ENCODE measurements at regions not wholly inside any gene's neighbourhood (a gene's known extent, or its start where the extent isn't known, plus 50 kb on each side); places are given as distances from the start of the nearest gene placed in this dataset.

- DNase-seq (ENCODE audit: low spot score) (no peak), FAIRE-seq (no peak), ATAC-seq (no peak)
- H3K27me3 ChIP-seq (ENCODE audit: control insufficient read depth in 1 of 2, insufficient read depth in 2 of 2, low read length in 2 of 2) = peaks cover 0 to 4% of the 10 kb centered on the region in 2 experiments; a peak in 1 of 5 replicates
- no peaks in the 10 kb centered on the region for H3K79me2 ChIP-seq (ENCODE audit: insufficient read depth, low read length)
- TF ChIP-seq ZNF34 (CRISPR knock-in tag; IDR thresholded peaks at IDR 0.05; ENCODE audit: borderline replicate concordance) = no peak
- no peak for TF ChIP-seq ZNF563 (CRISPR knock-in tag; IDR thresholded peaks at IDR 0.05)
- TF ChIP-seq PHF8 (CRISPR knock-in tag; IDR thresholded peaks at IDR 0.05) = no peak
- no peak for TF ChIP-seq CREB1 (IDR thresholded peaks at IDR 0.05)
- no peak for TF ChIP-seq CREB1 (CRISPR knock-in tag; IDR thresholded peaks at IDR 0.05)
- TF ChIP-seq TMF1 (CRISPR knock-in tag; IDR thresholded peaks at IDR 0.05; ENCODE audit: low read depth) = no peak
- no peak for TF ChIP-seq PITX1 (CRISPR knock-in tag; IDR thresholded peaks at IDR 0.05)
- no peak for TF ChIP-seq ATAD3A (CRISPR knock-in tag; IDR thresholded peaks at IDR 0.05)
- TF ChIP-seq RBAK (CRISPR knock-in tag; IDR thresholded peaks at IDR 0.05) = no peak
- TF ChIP-seq MYC (CRISPR knock-in tag; IDR thresholded peaks at IDR 0.05; ENCODE audit: borderline replicate concordance) = no peak
- TF ChIP-seq MTA3 (CRISPR knock-in tag; IDR thresholded peaks at IDR 0.05) = no peak
- TF ChIP-seq PAF1 (CRISPR knock-in tag; IDR thresholded peaks at IDR 0.05) = no peak
- no peak for TF ChIP-seq ZNF33B (CRISPR knock-in tag; IDR thresholded peaks at IDR 0.05)
- no peak for TF ChIP-seq ZNF263 (CRISPR knock-in tag; IDR thresholded peaks at IDR 0.05)
- TF ChIP-seq ZNF446 (CRISPR knock-in tag; IDR thresholded peaks at IDR 0.05) = no peak
- TF ChIP-seq TERF1 (CRISPR knock-in tag; IDR thresholded peaks at IDR 0.05) = no peak
- no TSS peak for BruUV-seq (replicated peaks)
- H3K4me3 ChIP-seq (replicated peaks in 1 of 3; ENCODE audit: insufficient read depth in 1 of 3, low read depth in 2 of 3, low read length in 3 of 3) = no peak overlapping the region
- no peak overlapping the region for H2AFZ ChIP-seq (ENCODE audit: low read length)
- ChIA-PET CTCF (ENCODE audit: low intra/inter-chr PET ratio, low total read pairs) (no interaction called here), POLR2A (no interaction called here)
- no peak overlapping the region for H3K9ac ChIP-seq (ENCODE audit: insufficient read depth, low read depth, low read length)
- H3K4me1 ChIP-seq (ENCODE audit: insufficient read depth, low read length) = no peaks in the 10 kb centered on the region
- H3K9me3 ChIP-seq (ENCODE audit: low read length) = no peaks in the 10 kb centered on the region
- no peak overlapping the region for H3K27ac ChIP-seq (ENCODE audit: extremely low read length, insufficient read depth, low read length)
- in situ Hi-C loops (cut with HindIII; ENCODE audit: extremely low pct_ligation_motif_present, low pct_unique_long_range_greater_than_20kb) (no loop called here), intact Hi-C loops (cut with micrococcal nuclease; ENCODE audit: unreplicated experiment) (no loop called here)
- 0% methylated on average over 1 of the region's 1 CpG for WGBS (ENCODE audit: low lambda C conversion rate)
- H4K20me1 ChIP-seq (ENCODE audit: insufficient read depth, low read length) = no peaks in the 10 kb centered on the region
- no peaks in the 10 kb centered on the region for H3K36me3 ChIP-seq (replicated peaks in 1 of 2; ENCODE audit: control insufficient read depth in 1 of 2, insufficient read depth in 2 of 2, low read length in 2 of 2)
- no peak overlapping the region for H3K4me2 ChIP-seq (ENCODE audit: low read depth, low read length)
Measured at GRCh38 chr15:34644061-34644460, 60.6 kb upstream of the GOLGA8B start.
